ENCODE measurements at regions not wholly inside any gene's neighbourhood (a gene's known extent, or its start where the extent isn't known, plus 50 kb on each side); places are given as distances from the start of the nearest gene placed in this dataset.

DNA sequence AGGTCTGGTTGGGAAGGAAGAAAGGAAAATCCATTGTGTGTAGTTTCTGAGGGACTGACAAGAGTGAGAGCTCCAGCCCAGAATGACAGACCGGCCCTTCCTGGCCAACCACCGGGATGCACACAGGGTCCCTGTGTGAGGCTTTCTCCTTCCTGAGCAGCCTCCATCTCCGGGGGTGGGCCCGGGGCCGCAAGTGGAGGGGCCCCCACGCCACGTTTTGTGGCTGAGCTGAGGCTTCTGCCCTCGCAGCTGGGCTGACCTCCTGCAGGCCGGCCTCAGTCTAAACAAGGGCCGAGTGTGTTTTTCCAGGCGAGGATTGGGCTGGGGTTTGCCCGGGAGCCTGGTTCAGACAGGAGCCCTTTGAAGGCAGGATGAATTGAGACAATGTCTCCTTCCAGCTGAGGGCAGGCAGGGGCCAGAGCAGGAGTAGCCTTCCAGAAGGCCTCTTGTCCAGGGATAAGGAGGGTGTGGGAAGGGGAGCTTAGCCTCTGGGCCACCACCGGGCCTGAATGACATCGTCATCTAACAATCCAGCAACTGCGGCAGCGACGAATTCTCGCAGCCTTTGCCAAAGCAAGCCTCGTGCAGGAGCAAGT lies 96.5 kb upstream of the NCOR2 start:
- TF ChIP-seq, protein P1, sequence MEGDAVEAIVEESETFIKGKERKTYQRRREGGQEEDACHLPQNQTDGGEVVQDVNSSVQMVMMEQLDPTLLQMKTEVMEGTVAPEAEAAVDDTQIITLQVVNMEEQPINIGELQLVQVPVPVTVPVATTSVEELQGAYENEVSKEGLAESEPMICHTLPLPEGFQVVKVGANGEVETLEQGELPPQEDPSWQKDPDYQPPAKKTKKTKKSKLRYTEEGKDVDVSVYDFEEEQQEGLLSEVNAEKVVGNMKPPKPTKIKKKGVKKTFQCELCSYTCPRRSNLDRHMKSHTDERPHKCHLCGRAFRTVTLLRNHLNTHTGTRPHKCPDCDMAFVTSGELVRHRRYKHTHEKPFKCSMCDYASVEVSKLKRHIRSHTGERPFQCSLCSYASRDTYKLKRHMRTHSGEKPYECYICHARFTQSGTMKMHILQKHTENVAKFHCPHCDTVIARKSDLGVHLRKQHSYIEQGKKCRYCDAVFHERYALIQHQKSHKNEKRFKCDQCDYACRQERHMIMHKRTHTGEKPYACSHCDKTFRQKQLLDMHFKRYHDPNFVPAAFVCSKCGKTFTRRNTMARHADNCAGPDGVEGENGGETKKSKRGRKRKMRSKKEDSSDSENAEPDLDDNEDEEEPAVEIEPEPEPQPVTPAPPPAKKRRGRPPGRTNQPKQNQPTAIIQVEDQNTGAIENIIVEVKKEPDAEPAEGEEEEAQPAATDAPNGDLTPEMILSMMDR (IDR thresholded peaks at IDR 0.05; ENCODE audit: low read depth, low read length): no peak
- no peaks in the 10 kb centered on the region for H3K27me3 ChIP-seq
- H3K27ac ChIP-seq: no peak overlapping the region
- no peaks in the 10 kb centered on the region for H3K4me1 ChIP-seq (ENCODE audit: low read depth)
- no peaks in the 10 kb centered on the region for H3K9me3 ChIP-seq (ENCODE audit: low read depth)
- H3K36me3 ChIP-seq: no peaks in the 10 kb centered on the region
- DNase-seq (ENCODE audit: low read depth in 1 of 2, low spot score in 1 of 2): no peak
- no peak overlapping the region for H3K4me3 ChIP-seq

DNA sequence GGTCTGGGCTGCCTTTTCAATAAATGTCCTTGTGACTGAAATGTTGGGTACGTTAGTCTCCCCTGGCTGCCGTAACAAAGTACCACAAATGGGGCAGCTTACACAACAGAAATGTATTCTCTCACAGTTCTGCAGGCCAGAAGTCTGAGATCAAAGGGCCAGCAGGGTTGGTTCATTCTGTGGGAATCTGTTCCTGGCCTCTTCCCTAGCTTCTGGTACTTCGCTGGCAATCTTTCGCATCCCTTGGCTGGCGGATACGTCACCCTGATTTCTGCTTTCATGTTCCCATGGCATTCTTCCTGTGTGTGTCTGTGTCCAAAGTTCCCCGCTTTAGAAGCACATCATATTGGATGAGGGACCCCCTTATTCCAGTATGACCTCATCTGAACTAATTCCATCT lies 95.8 kb upstream of the NCOR2 start:
- TF ChIP-seq, protein P1 (IDR thresholded peaks at IDR 0.05; ENCODE audit: low read depth, low read length): no peak
- H3K36me3 ChIP-seq: no peaks in the 10 kb centered on the region
- H3K4me3 ChIP-seq: no peak overlapping the region
- no peaks in the 10 kb centered on the region for H3K27me3 ChIP-seq
- H3K4me1 ChIP-seq (ENCODE audit: low read depth): no peaks in the 10 kb centered on the region
- no peak for DNase-seq (ENCODE audit: low read depth in 1 of 2, low spot score in 1 of 2)
- H3K27ac ChIP-seq: no peak overlapping the region
- H3K9me3 ChIP-seq (ENCODE audit: low read depth): no peaks in the 10 kb centered on the region

DNA sequence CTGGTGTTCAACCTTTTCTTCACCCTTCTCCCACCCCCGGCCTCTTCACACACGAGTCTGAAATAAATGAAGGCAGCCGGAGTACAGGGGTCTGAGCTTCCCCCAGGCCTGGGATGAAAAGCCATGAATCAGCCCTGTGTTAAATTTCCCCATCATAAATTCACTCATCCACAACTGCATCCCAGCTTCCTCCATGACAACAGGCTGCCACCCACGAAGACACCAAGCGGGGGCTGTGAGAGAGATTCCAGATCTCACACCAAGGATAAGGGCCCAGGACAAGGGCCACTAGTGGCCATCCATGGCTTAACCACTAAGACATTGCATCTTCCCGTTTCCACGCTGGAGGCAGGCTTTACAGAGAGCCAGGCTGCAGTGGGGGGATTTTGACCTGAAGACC lies 93.9 kb upstream of the NCOR2 start:
- DNase-seq (ENCODE audit: low read depth in 1 of 2, low spot score in 1 of 2): no peak

DNA sequence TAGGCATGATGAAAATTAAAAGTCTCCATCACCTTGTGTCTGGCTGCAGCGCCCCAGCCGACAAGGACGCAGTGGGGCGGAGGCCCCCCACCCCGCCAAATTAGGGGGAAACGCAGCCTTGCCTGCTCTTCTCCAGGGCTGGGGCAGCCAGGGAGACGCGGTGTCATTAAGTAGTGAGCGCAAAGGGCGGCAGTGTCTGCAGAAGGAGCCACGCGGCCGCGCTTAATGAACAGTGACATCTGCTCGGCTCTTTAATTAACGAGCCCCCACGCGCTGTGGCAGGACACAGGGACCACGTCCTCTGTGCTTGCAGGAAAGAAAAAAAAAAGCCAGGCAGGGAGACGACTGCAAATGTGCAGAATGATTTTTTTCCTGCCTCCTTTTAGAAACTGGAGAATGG lies 93.4 kb upstream of the NCOR2 start:
- Histone ChIP-seq H3K4me1 (ENCODE audit: low read depth) (peaks cover 3% of the 10 kb centered on the region), H3K27ac (no peak overlapping the region), H3K9me3 (ENCODE audit: low read depth) (no peaks in the 10 kb centered on the region), H3K27me3 (no peaks in the 10 kb centered on the region), H3K36me3 (no peaks in the 10 kb centered on the region), H3K4me3 (no peak overlapping the region)
- TF ChIP-seq, protein P1 (IDR thresholded peaks at IDR 0.05; ENCODE audit: low read depth, low read length): no peak
- no peak for DNase-seq (ENCODE audit: low read depth in 1 of 2, low spot score in 1 of 2)

More for the DNA sequence above, 93.9 kb upstream of the NCOR2 start:
- no peak overlapping the region for H3K27ac ChIP-seq
- no peaks in the 10 kb centered on the region for H3K9me3 ChIP-seq (ENCODE audit: low read depth)
- H3K4me3 ChIP-seq: no peak overlapping the region
- no peaks in the 10 kb centered on the region for H3K27me3 ChIP-seq
- H3K36me3 ChIP-seq: no peaks in the 10 kb centered on the region
- H3K4me1 ChIP-seq (ENCODE audit: low read depth): no peaks in the 10 kb centered on the region
- TF ChIP-seq, protein P1 (IDR thresholded peaks at IDR 0.05; ENCODE audit: low read depth, low read length): no peak

DNA sequence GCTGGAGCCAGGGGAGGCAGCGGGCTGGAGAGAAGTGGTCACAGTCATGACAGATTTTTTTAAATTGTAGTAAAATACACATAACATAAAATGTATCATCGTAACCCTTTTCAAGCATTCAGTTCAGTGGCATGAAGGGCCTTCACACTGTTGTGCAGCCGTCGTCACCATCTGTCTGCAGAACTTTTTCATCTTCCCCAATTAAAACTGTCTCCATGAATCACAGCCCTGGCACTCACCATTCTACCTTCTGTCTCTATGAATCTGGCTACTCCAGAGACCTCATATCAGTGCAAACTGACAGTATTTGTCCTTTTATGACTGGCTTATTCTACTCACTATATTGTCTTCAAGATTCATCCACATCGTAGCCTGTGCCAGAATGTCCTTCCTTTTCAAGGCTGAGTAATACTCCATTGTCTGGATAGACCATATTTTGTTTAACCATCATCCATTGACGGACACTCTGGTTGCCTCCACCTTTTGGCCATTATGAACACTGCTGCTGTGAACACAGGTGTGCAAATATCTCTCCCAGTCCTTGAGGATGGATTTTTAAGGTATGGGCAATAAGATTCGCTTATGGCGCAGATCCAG lies 91.5 kb upstream of the NCOR2 start:
- TF ChIP-seq, protein P1 (IDR thresholded peaks at IDR 0.05; ENCODE audit: low read depth, low read length): no peak
- DNase-seq (ENCODE audit: low read depth in 1 of 2, low spot score in 1 of 2): no peak
- peaks cover 10% of the 10 kb centered on the region for H3K4me1 ChIP-seq (ENCODE audit: low read depth)

More for the DNA sequence above, 91.5 kb upstream of the NCOR2 start:
- no peaks in the 10 kb centered on the region for H3K27me3 ChIP-seq
- H3K9me3 ChIP-seq (ENCODE audit: low read depth): no peaks in the 10 kb centered on the region
- no peak overlapping the region for H3K27ac ChIP-seq
- no peak overlapping the region for H3K4me3 ChIP-seq
- no peaks in the 10 kb centered on the region for H3K36me3 ChIP-seq

All from cardiac muscle cell (in vitro differentiated cells and primary cell).